ENCODE measurements at regions not wholly inside any gene's neighbourhood (a gene's known extent, or its start where the extent isn't known, plus 50 kb on each side); places are given as distances from the start of the nearest gene placed in this dataset.

GRCh38 chr2:105617631-105618350 lies 126.9 kb upstream of the NCK2 start:
- ChIA-PET POLR2A (no interaction called here), CTCF (no interaction called here)
- no peak overlapping the region for H3K4me3 ChIP-seq (ENCODE audit: low read depth, low read length)
- H3K4me1 ChIP-seq (ENCODE audit: control insufficient read depth, insufficient read depth, low read length), result no peaks in the 10 kb centered on the region
- no peaks in the 10 kb centered on the region for H3K9me3 ChIP-seq (ENCODE audit: control insufficient read depth, insufficient read depth, low read depth, low read length)
- no peaks in the 10 kb centered on the region for H3K36me3 ChIP-seq (ENCODE audit: control insufficient read depth in 2 of 2, insufficient read depth in 1 of 2, low read length in 2 of 2)
- no peak overlapping the region for H3K27ac ChIP-seq (ENCODE audit: extremely low read depth, low read depth, low read length)
- no peak for TF ChIP-seq ZNF266 (tag by site-specific recombination; IDR thresholded peaks at IDR 0.05; ENCODE audit: low read depth)
- no peak for TF ChIP-seq ZNF114 (tag by site-specific recombination; IDR thresholded peaks at IDR 0.05)
- TF ChIP-seq GLI4 (tag by site-specific recombination; IDR thresholded peaks at IDR 0.05), result no peak
- no peak for TF ChIP-seq ZNF76 (tag by site-specific recombination; IDR thresholded peaks at IDR 0.05; ENCODE audit: borderline replicate concordance, low read depth)
- no peak for TF ChIP-seq ZNF777 (tag by site-specific recombination; IDR thresholded peaks at IDR 0.05; ENCODE audit: borderline replicate concordance)
- TF ChIP-seq ZNF155 (tag by site-specific recombination; IDR thresholded peaks at IDR 0.05), result no peak
- TF ChIP-seq PRDM2 (tag by site-specific recombination; IDR thresholded peaks at IDR 0.05; ENCODE audit: borderline replicate concordance), result no peak
- TF ChIP-seq ZNF560 (tag by site-specific recombination; IDR thresholded peaks at IDR 0.05; ENCODE audit: borderline replicate concordance), result no peak
- TF ChIP-seq ZBTB48 (tag by site-specific recombination; IDR thresholded peaks at IDR 0.05), result no peak
- no peak for TF ChIP-seq KLF7 (tag by site-specific recombination; IDR thresholded peaks at IDR 0.05; ENCODE audit: borderline replicate concordance)
- no peak for TF ChIP-seq BCL6B (tag by site-specific recombination; IDR thresholded peaks at IDR 0.05)
- TF ChIP-seq PRDM6 (tag by site-specific recombination; IDR thresholded peaks at IDR 0.05), result no peak
- TF ChIP-seq ZFHX2 (tag by site-specific recombination; conservative IDR thresholded peaks at IDR 0.05), result no peak

- Histone ChIP-seq H3K36me3 (ENCODE audit: control insufficient read depth in 2 of 2, insufficient read depth in 1 of 2, low read length in 2 of 2) (no peaks in the 10 kb centered on the region), H3K9me3 (ENCODE audit: control insufficient read depth, insufficient read depth, low read depth, low read length) (no peaks in the 10 kb centered on the region), H3K4me1 (ENCODE audit: control insufficient read depth, insufficient read depth, low read length) (no peaks in the 10 kb centered on the region), H3K4me3 (ENCODE audit: low read depth, low read length) (no peak overlapping the region), H3K27ac (ENCODE audit: extremely low read depth, low read depth, low read length) (no peak overlapping the region)
- ChIA-PET POLR2A (no interaction called here), CTCF (no interaction called here)
- TF ChIP-seq GLI4 (tag by site-specific recombination; IDR thresholded peaks at IDR 0.05) (no peak), ZNF302 (tag by site-specific recombination; IDR thresholded peaks at IDR 0.05; ENCODE audit: low read depth) (no peak), REST (tag by site-specific recombination; IDR thresholded peaks at IDR 0.05) (no peak), ZNF292 (tag by site-specific recombination; IDR thresholded peaks at IDR 0.05; ENCODE audit: borderline replicate concordance, low read depth) (no peak), ZNF362 (tag by site-specific recombination; IDR thresholded peaks at IDR 0.05) (no peak), ZNF623 (tag by site-specific recombination; IDR thresholded peaks at IDR 0.05) (no peak), ZNF239 (tag by site-specific recombination; IDR thresholded peaks at IDR 0.05) (no peak)
Measured at GRCh38 chr2:105615305-105615704, 129.4 kb upstream of the NCK2 start.
